MM.1S (cell line): ENCODE measurements at regions not wholly inside any gene's neighbourhood (a gene's known extent, or its start where the extent isn't known, plus 50 kb on each side); places are given as distances from the start of the nearest gene placed in this dataset.

Experiments used
- EZH2 ChIP-seq: fragments of 300-600 bp; sonication (generic); optimal IDR thresholded peaks from 2 replicates; pipeline ENCODE3; 2017; ENCODE audit warnings: low read depth, mild to moderate bottlenecking, antibody characterized with exemption, low read length, mixed read lengths
- EZH2phosphoT487 ChIP-seq: fragments of 300-600 bp; sonication (generic); IDR thresholded peaks from 2 replicates; pipeline ENCODE4 v1.6.1; 2018; ENCODE audit warnings: antibody characterized with exemption, low read length
- TF ChIP-seq, protein P1 (sequence below): fragments of 300-600 bp; sonication (generic); IDR thresholded peaks from 2 replicates; pipeline ENCODE4 v1.5.1; 2016; ENCODE audit warnings: antibody characterized with exemption, low read length, mixed read lengths

DNA sequence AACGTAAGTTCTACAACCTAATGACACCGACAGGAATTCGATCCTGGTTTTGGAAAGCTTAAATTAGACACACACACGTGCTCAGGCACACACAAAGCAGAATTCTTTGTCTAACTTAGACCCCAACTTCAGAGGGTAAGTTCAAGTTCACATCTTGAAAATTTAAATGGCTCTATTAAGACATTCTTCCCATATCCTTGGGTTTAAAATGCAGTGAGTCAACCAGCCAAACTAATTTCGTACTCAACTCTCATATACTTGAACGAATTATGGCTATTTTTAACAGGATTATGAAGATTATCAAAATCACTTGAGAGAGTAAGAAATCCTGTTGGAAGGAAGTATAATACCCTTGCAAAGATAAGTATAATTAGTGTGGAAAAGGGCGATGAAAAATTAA lies 53.2 kb upstream of the ARL4C start:
- TF ChIP-seq, protein P1, sequence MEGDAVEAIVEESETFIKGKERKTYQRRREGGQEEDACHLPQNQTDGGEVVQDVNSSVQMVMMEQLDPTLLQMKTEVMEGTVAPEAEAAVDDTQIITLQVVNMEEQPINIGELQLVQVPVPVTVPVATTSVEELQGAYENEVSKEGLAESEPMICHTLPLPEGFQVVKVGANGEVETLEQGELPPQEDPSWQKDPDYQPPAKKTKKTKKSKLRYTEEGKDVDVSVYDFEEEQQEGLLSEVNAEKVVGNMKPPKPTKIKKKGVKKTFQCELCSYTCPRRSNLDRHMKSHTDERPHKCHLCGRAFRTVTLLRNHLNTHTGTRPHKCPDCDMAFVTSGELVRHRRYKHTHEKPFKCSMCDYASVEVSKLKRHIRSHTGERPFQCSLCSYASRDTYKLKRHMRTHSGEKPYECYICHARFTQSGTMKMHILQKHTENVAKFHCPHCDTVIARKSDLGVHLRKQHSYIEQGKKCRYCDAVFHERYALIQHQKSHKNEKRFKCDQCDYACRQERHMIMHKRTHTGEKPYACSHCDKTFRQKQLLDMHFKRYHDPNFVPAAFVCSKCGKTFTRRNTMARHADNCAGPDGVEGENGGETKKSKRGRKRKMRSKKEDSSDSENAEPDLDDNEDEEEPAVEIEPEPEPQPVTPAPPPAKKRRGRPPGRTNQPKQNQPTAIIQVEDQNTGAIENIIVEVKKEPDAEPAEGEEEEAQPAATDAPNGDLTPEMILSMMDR: no peak
- TF ChIP-seq EZH2: no peak
- TF ChIP-seq EZH2phosphoT487: no peak
